ENCODE measurements at regions not wholly inside any gene's neighbourhood (a gene's known extent, or its start where the extent isn't known, plus 50 kb on each side); places are given as distances from the start of the nearest gene placed in this dataset.

GRCh38 chr5:82403026-82403425 lies 124.9 kb upstream of the RPS23 start:
- WGBS (ENCODE audit: insufficient coverage, insufficient replicate concordance, low lambda C conversion rate, missing lambda C conversion rate): 23% methylated on average over 2 of the region's 2 CpGs
- Histone ChIP-seq H3K9ac (ENCODE audit: control insufficient read depth, insufficient read depth, low read length) (no peak overlapping the region), H3K79me2 (ENCODE audit: control insufficient read depth, insufficient read depth, low read length) (no peaks in the 10 kb centered on the region), H2AFZ (ENCODE audit: control insufficient read depth, low read depth, low read length) (no peak overlapping the region), H3K4me3 (no peak overlapping the region), H3K4me2 (ENCODE audit: control insufficient read depth, insufficient read depth) (no peak overlapping the region), H3K27me3 (replicated peaks in 1 of 2; ENCODE audit: control insufficient read depth in 2 of 2, insufficient read depth in 2 of 2, low read length in 1 of 2) (no peaks in the 10 kb centered on the region; a peak in 1 of 4 replicates), H3K9me3 (replicated peaks; ENCODE audit: control insufficient read depth, insufficient read depth, low read length) (no peaks in the 10 kb centered on the region; the same call in 2 of the 3 replicates), H3K27ac (ENCODE audit: control insufficient read depth, insufficient read depth) (no peak overlapping the region), H3K36me3 (ENCODE audit: control insufficient read depth in 2 of 2, insufficient read depth in 2 of 2, low read length in 1 of 2) (no peaks in the 10 kb centered on the region), H4K20me1 (ENCODE audit: control insufficient read depth, insufficient read depth) (no peaks in the 10 kb centered on the region), H3K4me1 (ENCODE audit: control insufficient read depth, insufficient read depth, low read length) (no peaks in the 10 kb centered on the region)
- TF ChIP-seq MYC (IDR thresholded peaks at IDR 0.05; ENCODE audit: insufficient read depth, insufficient read length, insufficient replicate concordance, low read length, severe bottlenecking) (no peak), TCF12 (IDR thresholded peaks at IDR 0.05; ENCODE audit: low read depth, low read length) (no peak), PAX5 (IDR thresholded peaks at IDR 0.05; ENCODE audit: borderline replicate concordance, low read depth, low read length) (no peak), SREBF2 (IDR thresholded peaks at IDR 0.05; ENCODE audit: low read length) (no peak)
- TF ChIP-seq, protein P1, sequence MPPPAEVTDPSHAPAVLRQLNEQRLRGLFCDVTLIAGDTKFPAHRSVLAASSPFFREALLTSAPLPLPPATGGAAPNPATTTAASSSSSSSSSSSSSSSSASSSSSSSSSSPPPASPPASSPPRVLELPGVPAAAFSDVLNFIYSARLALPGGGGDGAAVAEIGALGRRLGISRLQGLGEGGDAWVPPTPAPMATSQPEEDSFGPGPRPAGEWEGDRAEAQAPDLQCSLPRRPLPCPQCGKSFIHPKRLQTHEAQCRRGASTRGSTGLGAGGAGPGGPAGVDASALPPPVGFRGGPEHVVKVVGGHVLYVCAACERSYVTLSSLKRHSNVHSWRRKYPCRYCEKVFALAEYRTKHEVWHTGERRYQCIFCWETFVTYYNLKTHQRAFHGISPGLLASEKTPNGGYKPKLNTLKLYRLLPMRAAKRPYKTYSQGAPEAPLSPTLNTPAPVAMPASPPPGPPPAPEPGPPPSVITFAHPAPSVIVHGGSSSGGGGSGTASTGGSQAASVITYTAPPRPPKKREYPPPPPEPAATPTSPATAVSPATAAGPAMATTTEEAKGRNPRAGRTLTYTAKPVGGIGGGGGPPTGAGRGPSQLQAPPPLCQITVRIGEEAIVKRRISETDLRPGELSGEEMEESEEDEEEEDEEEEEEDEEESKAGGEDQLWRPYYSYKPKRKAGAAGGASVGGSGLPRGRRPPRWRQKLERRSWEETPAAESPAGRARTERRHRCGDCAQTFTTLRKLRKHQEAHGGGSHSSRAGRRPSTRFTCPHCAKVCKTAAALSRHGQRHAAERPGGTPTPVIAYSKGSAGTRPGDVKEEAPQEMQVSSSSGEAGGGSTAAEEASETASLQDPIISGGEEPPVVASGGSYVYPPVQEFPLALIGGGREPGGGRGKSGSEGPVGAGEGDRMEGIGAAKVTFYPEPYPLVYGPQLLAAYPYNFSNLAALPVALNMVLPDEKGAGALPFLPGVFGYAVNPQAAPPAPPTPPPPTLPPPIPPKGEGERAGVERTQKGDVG (CRISPR knock-in tag; IDR thresholded peaks at IDR 0.05): no peak
- ChIA-PET CTCF (no interaction called here), SMC1A (ENCODE audit: uncharacterized antibody, unreplicated experiment) (no interaction called here), RAD21 (ENCODE audit: unreplicated experiment) (no interaction called here), POLR2A (no interaction called here)
- FAIRE-seq (no peak), DNase-seq (ENCODE audit: low read depth, low spot score) (no peak), ATAC-seq (no peak)
- in situ Hi-C loops (cut with MboI) (no loop called here), intact Hi-C loops (cut with micrococcal nuclease; ENCODE audit: unreplicated experiment) (no loop called here)
- BruUV-seq (replicated peaks): no TSS peak

GRCh38 chr5:82399111-82399510 lies 121.0 kb upstream of the RPS23 start:
- ATAC-seq (no peak), DNase-seq (ENCODE audit: low read depth, low spot score) (no peak), FAIRE-seq (no peak)
- H3K4me2 ChIP-seq (ENCODE audit: control insufficient read depth, insufficient read depth): no peak overlapping the region
- H3K4me3 ChIP-seq: no peak overlapping the region
- SMC1A ChIA-PET (ENCODE audit: uncharacterized antibody, unreplicated experiment): no interaction called here
- no peak overlapping the region for H2AFZ ChIP-seq (ENCODE audit: control insufficient read depth, low read depth, low read length)
- H3K27ac ChIP-seq (ENCODE audit: control insufficient read depth, insufficient read depth): no peak overlapping the region
- H3K36me3 ChIP-seq (ENCODE audit: control insufficient read depth in 2 of 2, insufficient read depth in 2 of 2, low read length in 1 of 2): no peaks in the 10 kb centered on the region
- no peaks in the 10 kb centered on the region for H3K79me2 ChIP-seq (ENCODE audit: control insufficient read depth, insufficient read depth, low read length)
- no peaks in the 10 kb centered on the region for H4K20me1 ChIP-seq (ENCODE audit: control insufficient read depth, insufficient read depth)
- no peaks in the 10 kb centered on the region; a peak in 1 of 4 replicates for H3K27me3 ChIP-seq (replicated peaks in 1 of 2; ENCODE audit: control insufficient read depth in 2 of 2, insufficient read depth in 2 of 2, low read length in 1 of 2)
- BruUV-seq (replicated peaks): no TSS peak
- H3K9ac ChIP-seq (ENCODE audit: control insufficient read depth, insufficient read depth, low read length): no peak overlapping the region
- no peaks in the 10 kb centered on the region; the same call in 2 of the 3 replicates for H3K9me3 ChIP-seq (replicated peaks; ENCODE audit: control insufficient read depth, insufficient read depth, low read length)
- RAD21 ChIA-PET (ENCODE audit: unreplicated experiment): no interaction called here
- POLR2A ChIA-PET: no interaction called here
- CTCF ChIA-PET: no interaction called here
- in situ Hi-C loops (cut with MboI) (no loop called here), intact Hi-C loops (cut with micrococcal nuclease; ENCODE audit: unreplicated experiment) (no loop called here)
- WGBS (ENCODE audit: insufficient coverage, insufficient replicate concordance, low lambda C conversion rate, missing lambda C conversion rate): 15% methylated on average over 2 of the region's 2 CpGs
- H3K4me1 ChIP-seq (ENCODE audit: control insufficient read depth, insufficient read depth, low read length): no peaks in the 10 kb centered on the region
- TF ChIP-seq, protein P2, sequence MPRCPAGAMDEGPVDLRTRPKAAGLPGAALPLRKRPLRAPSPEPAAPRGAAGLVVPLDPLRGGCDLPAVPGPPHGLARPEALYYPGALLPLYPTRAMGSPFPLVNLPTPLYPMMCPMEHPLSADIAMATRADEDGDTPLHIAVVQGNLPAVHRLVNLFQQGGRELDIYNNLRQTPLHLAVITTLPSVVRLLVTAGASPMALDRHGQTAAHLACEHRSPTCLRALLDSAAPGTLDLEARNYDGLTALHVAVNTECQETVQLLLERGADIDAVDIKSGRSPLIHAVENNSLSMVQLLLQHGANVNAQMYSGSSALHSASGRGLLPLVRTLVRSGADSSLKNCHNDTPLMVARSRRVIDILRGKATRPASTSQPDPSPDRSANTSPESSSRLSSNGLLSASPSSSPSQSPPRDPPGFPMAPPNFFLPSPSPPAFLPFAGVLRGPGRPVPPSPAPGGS (IDR thresholded peaks at IDR 0.05; ENCODE audit: borderline replicate concordance, insufficient read depth, low read depth, low read length, poor library complexity, severe bottlenecking): no peak
- TF ChIP-seq, protein P3, sequence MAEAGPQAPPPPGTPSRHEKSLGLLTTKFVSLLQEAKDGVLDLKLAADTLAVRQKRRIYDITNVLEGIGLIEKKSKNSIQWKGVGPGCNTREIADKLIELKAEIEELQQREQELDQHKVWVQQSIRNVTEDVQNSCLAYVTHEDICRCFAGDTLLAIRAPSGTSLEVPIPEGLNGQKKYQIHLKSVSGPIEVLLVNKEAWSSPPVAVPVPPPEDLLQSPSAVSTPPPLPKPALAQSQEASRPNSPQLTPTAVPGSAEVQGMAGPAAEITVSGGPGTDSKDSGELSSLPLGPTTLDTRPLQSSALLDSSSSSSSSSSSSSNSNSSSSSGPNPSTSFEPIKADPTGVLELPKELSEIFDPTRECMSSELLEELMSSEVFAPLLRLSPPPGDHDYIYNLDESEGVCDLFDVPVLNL (IDR thresholded peaks at IDR 0.05; ENCODE audit: low read depth, low read length): no peak
- TF ChIP-seq SRF (IDR thresholded peaks at IDR 0.05; ENCODE audit: low read depth in 2 of 2, low read length in 2 of 2) (no peak), NFYA (IDR thresholded peaks at IDR 0.05; ENCODE audit: borderline replicate concordance, low read depth, low read length) (no peak)

Measured in GM12878 (cell line).